ENCODE measurements at regions not wholly inside any gene's neighbourhood (a gene's known extent, or its start where the extent isn't known, plus 50 kb on each side); places are given as distances from the start of the nearest gene placed in this dataset.

- no peaks in the 10 kb centered on the region for H3K27me3 ChIP-seq (ENCODE audit: insufficient read depth, low read length)
- H3K4me1 ChIP-seq (ENCODE audit: insufficient read depth, low read length): no peaks in the 10 kb centered on the region
- Mint-ChIP-seq H3K9me3 (ENCODE audit: unreplicated experiment) (peaks cover 5% of the 10 kb centered on the region), H3K36me3 (ENCODE audit: low read depth, unreplicated experiment) (no peaks in the 10 kb centered on the region), H3K4me1 (ENCODE audit: low read depth, unreplicated experiment) (peaks cover 2% of the 10 kb centered on the region), H3K27ac (ENCODE audit: unreplicated experiment) (no peak overlapping the region), H3K4me3 (ENCODE audit: unreplicated experiment) (no peak overlapping the region), H3K27me3 (ENCODE audit: low read depth, unreplicated experiment) (peaks cover 26% of the 10 kb centered on the region)
- H3K9ac ChIP-seq (ENCODE audit: low read length): no peak overlapping the region
- H3K4me2 ChIP-seq (ENCODE audit: low read length): no peak overlapping the region
- no peaks in the 10 kb centered on the region for H4K20me1 ChIP-seq (ENCODE audit: insufficient read depth, low read length)
- H2AFZ ChIP-seq (ENCODE audit: low read depth, low read length): no peak overlapping the region
- DNase-seq (ENCODE audit: low read depth) (no peak), FAIRE-seq (no peak)
- no peaks in the 10 kb centered on the region for H3K36me3 ChIP-seq (ENCODE audit: insufficient read depth, low read length)
- no peaks in the 10 kb centered on the region for H3K9me3 ChIP-seq (ENCODE audit: insufficient read depth, low read depth, low read length)
- H3K79me2 ChIP-seq (ENCODE audit: insufficient read depth, low read length): no peaks in the 10 kb centered on the region
- H3K4me3 ChIP-seq (ENCODE audit: insufficient read depth, low read depth, low read length): no peak overlapping the region
- TF ChIP-seq CTCF (IDR thresholded peaks at IDR 0.05; ENCODE audit: insufficient read depth, low read depth, low read length): no peak
- no peak for TF ChIP-seq EZH2 (IDR thresholded peaks at IDR 0.05; ENCODE audit: insufficient read depth, low read length)
- no peak overlapping the region for H3K27ac ChIP-seq (ENCODE audit: low read depth, low read length)
Measured at GRCh38 chr16:88195269-88195705, 187.5 kb upstream of the ZNF469 start.

GRCh38 chr16:88195911-88196465, 186.8 kb upstream of the ZNF469 start:
- Histone ChIP-seq H3K4me1 (ENCODE audit: insufficient read depth, low read length) (no peaks in the 10 kb centered on the region), H3K9me3 (ENCODE audit: insufficient read depth, low read depth, low read length) (no peaks in the 10 kb centered on the region), H2AFZ (ENCODE audit: low read depth, low read length) (no peak overlapping the region), H3K27ac (ENCODE audit: low read depth, low read length) (no peak overlapping the region), H3K79me2 (ENCODE audit: insufficient read depth, low read length) (no peaks in the 10 kb centered on the region), H3K27me3 (ENCODE audit: insufficient read depth, low read length) (no peaks in the 10 kb centered on the region), H3K4me2 (ENCODE audit: low read length) (no peak overlapping the region), H4K20me1 (ENCODE audit: insufficient read depth, low read length) (no peaks in the 10 kb centered on the region), H3K9ac (ENCODE audit: low read length) (no peak overlapping the region), H3K4me3 (ENCODE audit: insufficient read depth, low read depth, low read length) (no peak overlapping the region), H3K36me3 (ENCODE audit: insufficient read depth, low read length) (no peaks in the 10 kb centered on the region)
- peaks cover 5% of the 10 kb centered on the region for H3K9me3 Mint-ChIP-seq (ENCODE audit: unreplicated experiment)
- FAIRE-seq (no peak), DNase-seq (ENCODE audit: low read depth) (no peak)
- H3K4me3 Mint-ChIP-seq (ENCODE audit: unreplicated experiment): no peak overlapping the region
- H3K27me3 Mint-ChIP-seq (ENCODE audit: low read depth, unreplicated experiment): peaks cover 25% of the 10 kb centered on the region
- H3K4me1 Mint-ChIP-seq (ENCODE audit: low read depth, unreplicated experiment): peaks cover 2% of the 10 kb centered on the region
- no peak for TF ChIP-seq CTCF (IDR thresholded peaks at IDR 0.05; ENCODE audit: insufficient read depth, low read depth, low read length)
- TF ChIP-seq EZH2 (IDR thresholded peaks at IDR 0.05; ENCODE audit: insufficient read depth, low read length): no peak
- H3K36me3 Mint-ChIP-seq (ENCODE audit: low read depth, unreplicated experiment): no peaks in the 10 kb centered on the region
- H3K27ac Mint-ChIP-seq (ENCODE audit: unreplicated experiment): no peak overlapping the region
